ENCODE measurements at regions not wholly inside any gene's neighbourhood (a gene's known extent, or its start where the extent isn't known, plus 50 kb on each side); places are given as distances from the start of the nearest gene placed in this dataset.

DNA sequence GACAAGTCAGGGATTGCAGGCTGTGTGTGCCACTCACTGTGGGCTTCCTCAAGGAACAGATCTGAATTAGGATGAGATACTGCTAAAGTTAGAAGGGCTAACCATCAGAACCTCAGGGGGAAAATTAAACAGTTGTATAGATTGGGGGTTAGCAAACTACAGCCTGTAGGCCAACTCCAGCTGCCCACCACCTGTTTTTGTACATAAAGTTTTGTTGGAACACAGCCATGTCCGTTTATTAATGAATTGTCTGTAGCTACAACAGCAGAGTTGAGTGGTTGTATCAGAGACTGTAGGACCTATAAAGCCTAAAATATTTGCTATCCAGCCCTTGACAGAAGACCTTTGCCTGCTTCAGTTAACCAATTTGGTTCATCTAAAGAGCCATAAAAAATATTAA lies 127.2 kb upstream of the ECI2 start:
- 0% methylated on average over 1 of the region's 1 CpG for WGBS (ENCODE audit: insufficient coverage, low coverage, missing lambda C conversion rate)
- Histone ChIP-seq H2AFZ (ENCODE audit: low read depth, low read length) (no peak overlapping the region), H3K9me1 (ENCODE audit: control insufficient read depth, insufficient read depth, low read length) (no peaks in the 10 kb centered on the region), H3K4me1 (replicated peaks in 1 of 2; ENCODE audit: control insufficient read depth in 2 of 2, insufficient read depth in 2 of 2, low read length in 2 of 2) (no peaks in the 10 kb centered on the region), H4K20me1 (replicated peaks; ENCODE audit: control insufficient read depth, insufficient read depth, low read length) (no peaks in the 10 kb centered on the region), H3K4me3 (no peak overlapping the region), H3K9ac (ENCODE audit: insufficient read depth in 1 of 2, low read depth in 2 of 2, low read length in 2 of 2) (no peak overlapping the region), H3K9me3 (replicated peaks; ENCODE audit: control insufficient read depth, insufficient read depth, low read depth, low read length) (no peaks in the 10 kb centered on the region), H3K36me3 (ENCODE audit: control insufficient read depth, insufficient read depth, low read length) (no peaks in the 10 kb centered on the region), H3K27ac (ENCODE audit: extremely low read depth, low read depth, low read length) (no peak overlapping the region), H3K79me2 (ENCODE audit: control insufficient read depth, insufficient read depth, low read length) (no peaks in the 10 kb centered on the region), H3K4me2 (ENCODE audit: insufficient read depth, low read length) (no peak overlapping the region), H3K27me3 (ENCODE audit: control insufficient read depth in 2 of 2, insufficient read depth in 2 of 2, low read length in 2 of 2) (peaks cover 6 to 22% of the 10 kb centered on the region in 2 experiments; a peak in 3 of 5 replicates)
- in situ Hi-C loops (cut with MboI) (no loop called here), intact Hi-C loops (cut with micrococcal nuclease) (no loop called here)
- ChIA-PET POLR2A (interaction anchor here (0.6 to 0.7 kb wide), 3 partner anchors 130 to 515 kb away, joined by 3 read pairs; no protein-coding TSS in a partner anchor), CTCF (ENCODE audit: low intra/inter-chr PET ratio) (no interaction called here)
- no TSS peak for BruUV-seq (replicated peaks)
- TF ChIP-seq COPS2 (conservative IDR thresholded peaks at IDR 0.05): no peak
- no peak for TF ChIP-seq CGGBP1 (CRISPR knock-in tag; IDR thresholded peaks at IDR 0.05)
- TF ChIP-seq NR4A1 (CRISPR knock-in tag; IDR thresholded peaks at IDR 0.05): no peak
- TF ChIP-seq NR4A1 (tag; IDR thresholded peaks at IDR 0.05): no peak
- no peak for TF ChIP-seq ZNF408 (CRISPR knock-in tag; IDR thresholded peaks at IDR 0.05; ENCODE audit: low read depth)
- TF ChIP-seq NFIX (CRISPR knock-in tag; IDR thresholded peaks at IDR 0.05; ENCODE audit: low read depth): no peak
- TF ChIP-seq MYBL2 (IDR thresholded peaks at IDR 0.05; ENCODE audit: low read depth): no peak
- TF ChIP-seq MYBL2 (CRISPR knock-in tag; IDR thresholded peaks at IDR 0.05; ENCODE audit: borderline replicate concordance): no peak
- no peak for TF ChIP-seq ZNF431 (CRISPR knock-in tag; IDR thresholded peaks at IDR 0.05)
- TF ChIP-seq NFIC (IDR thresholded peaks at IDR 0.05): no peak
- TF ChIP-seq MAFK (IDR thresholded peaks at IDR 0.05; ENCODE audit: low read length): no peak
- no peak for TF ChIP-seq PRPF4 (IDR thresholded peaks at IDR 0.05; ENCODE audit: insufficient read depth, low read depth, low read length, poor library complexity, severe bottlenecking)
- TF ChIP-seq HLTF (IDR thresholded peaks at IDR 0.05): no peak
- no peak for TF ChIP-seq ZNF586 (CRISPR knock-in tag; conservative IDR thresholded peaks at IDR 0.05)
- no peak for TF ChIP-seq ZNF511 (CRISPR knock-in tag; IDR thresholded peaks at IDR 0.05)
- no peak for TF ChIP-seq MXD1 (CRISPR knock-in tag; IDR thresholded peaks at IDR 0.05; ENCODE audit: borderline replicate concordance, poor library complexity, severe bottlenecking)
- TF ChIP-seq SRSF7 (optimal IDR thresholded peaks at IDR 0.05; ENCODE audit: low read depth, low read length): no peak
- no peak for TF ChIP-seq U2AF2 (optimal IDR thresholded peaks at IDR 0.05; ENCODE audit: low read depth, low read length)
- TF ChIP-seq, protein P1, sequence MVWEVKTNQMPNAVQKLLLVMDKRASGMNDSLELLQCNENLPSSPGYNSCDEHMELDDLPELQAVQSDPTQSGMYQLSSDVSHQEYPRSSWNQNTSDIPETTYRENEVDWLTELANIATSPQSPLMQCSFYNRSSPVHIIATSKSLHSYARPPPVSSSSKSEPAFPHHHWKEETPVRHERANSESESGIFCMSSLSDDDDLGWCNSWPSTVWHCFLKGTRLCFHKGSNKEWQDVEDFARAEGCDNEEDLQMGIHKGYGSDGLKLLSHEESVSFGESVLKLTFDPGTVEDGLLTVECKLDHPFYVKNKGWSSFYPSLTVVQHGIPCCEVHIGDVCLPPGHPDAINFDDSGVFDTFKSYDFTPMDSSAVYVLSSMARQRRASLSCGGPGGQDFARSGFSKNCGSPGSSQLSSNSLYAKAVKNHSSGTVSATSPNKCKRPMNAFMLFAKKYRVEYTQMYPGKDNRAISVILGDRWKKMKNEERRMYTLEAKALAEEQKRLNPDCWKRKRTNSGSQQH (CRISPR knock-in tag; IDR thresholded peaks at IDR 0.05): no peak
- no peak for TF ChIP-seq CREM (IDR thresholded peaks at IDR 0.05; ENCODE audit: low read depth)
- TF ChIP-seq MYNN (IDR thresholded peaks at IDR 0.05): no peak
- TF ChIP-seq MYNN (CRISPR knock-in tag; IDR thresholded peaks at IDR 0.05): no peak
- no peak for FAIRE-seq
- no peak for DNase-seq (ENCODE audit: extremely low read depth in 1 of 4, low spot score in 3 of 4)
- no peak for ATAC-seq

Measured in K562 (cell line).